Gastroesophageal sphincter (tissue), 3 donors: ENCODE measurements at regions not wholly inside any gene's neighbourhood (a gene's known extent, or its start where the extent isn't known, plus 50 kb on each side); places are given as distances from the start of the nearest gene placed in this dataset.

Source experiments
- CTCF ChIP-seq, 4 experiments: fragments of 200-600 bp in 2 of 4; fragments of 450-650 bp in 2 of 4; sonication (generic) in 1 of 4; IDR thresholded peaks; one replicate each; pipeline ENCODE4 v1.5.1; 2017 to 2019; ENCODE audit warnings: antibody characterized with exemption in 4 of 4, mild to moderate bottlenecking in 2 of 4, moderate library complexity in 2 of 4
- EP300 ChIP-seq: sonication (generic); formaldehyde crosslinking; IDR thresholded peaks from one replicate; pipeline ENCODE4 v1.6.1; 2017; ENCODE audit warnings: antibody characterized with exemption, mild to moderate bottlenecking
- POLR2A ChIP-seq, 2 donors: fragments of 450-650 bp; IDR thresholded peaks; one replicate each; pipeline ENCODE4 v1.6.1; 2017; ENCODE audit warnings: antibody characterized with exemption in 2 of 2, mild to moderate bottlenecking in 2 of 2, moderate library complexity in 1 of 2
- POLR2AphosphoS5 ChIP-seq: sonication (generic); formaldehyde crosslinking; IDR thresholded peaks from one replicate; pipeline ENCODE4 v1.6.1; 2017; ENCODE audit warnings: antibody characterized with exemption

GRCh38 chr3:6228958-6229683, 631.8 kb upstream of the GRM7 start:
- TF ChIP-seq POLR2A (IDR thresholded peaks at IDR 0.05) (no peak), CTCF (IDR thresholded peaks at IDR 0.05) (no peak), POLR2AphosphoS5 (no peak), EP300 (no peak)
